ENCODE measurements at regions not wholly inside any gene's neighbourhood (a gene's known extent, or its start where the extent isn't known, plus 50 kb on each side); places are given as distances from the start of the nearest gene placed in this dataset.

- H3K9me3 ChIP-seq (ENCODE audit: insufficient read depth, low read depth, low read length): no peaks in the 10 kb centered on the region
- no peak overlapping the region for H3K9ac ChIP-seq (ENCODE audit: low read length)
- no peak overlapping the region for H3K4me2 ChIP-seq (ENCODE audit: low read length)
- H3K4me1 ChIP-seq (ENCODE audit: insufficient read depth, low read length): no peaks in the 10 kb centered on the region
- H2AFZ ChIP-seq (ENCODE audit: low read depth, low read length): no peak overlapping the region
- no peak for TF ChIP-seq CTCF (IDR thresholded peaks at IDR 0.05; ENCODE audit: insufficient read depth, low read depth, low read length)
- no peak for TF ChIP-seq EZH2 (IDR thresholded peaks at IDR 0.05; ENCODE audit: insufficient read depth, low read length)
- H3K27me3 ChIP-seq (ENCODE audit: insufficient read depth, low read length): no peaks in the 10 kb centered on the region
- no peaks in the 10 kb centered on the region for H4K20me1 ChIP-seq (ENCODE audit: insufficient read depth, low read length)
- Mint-ChIP-seq H3K9me3 (ENCODE audit: unreplicated experiment) (no peaks in the 10 kb centered on the region), H3K36me3 (ENCODE audit: low read depth, unreplicated experiment) (no peaks in the 10 kb centered on the region), H3K27ac (ENCODE audit: unreplicated experiment) (no peak overlapping the region), H3K4me1 (ENCODE audit: low read depth, unreplicated experiment) (no peaks in the 10 kb centered on the region), H3K4me3 (ENCODE audit: unreplicated experiment) (no peak overlapping the region), H3K27me3 (ENCODE audit: low read depth, unreplicated experiment) (peaks cover 2% of the 10 kb centered on the region)
- H3K27ac ChIP-seq (ENCODE audit: low read depth, low read length): no peak overlapping the region
- FAIRE-seq (no peak), DNase-seq (ENCODE audit: low read depth) (no peak)
- H3K4me3 ChIP-seq (ENCODE audit: insufficient read depth, low read depth, low read length): no peak overlapping the region
- no peaks in the 10 kb centered on the region for H3K79me2 ChIP-seq (ENCODE audit: insufficient read depth, low read length)
- no peaks in the 10 kb centered on the region for H3K36me3 ChIP-seq (ENCODE audit: insufficient read depth, low read length)
These were observed 606.3 kb downstream of the NUF2 start for GRCh38 chr1:163928069-163928468.

- Mint-ChIP-seq H3K4me3 (ENCODE audit: unreplicated experiment) (no peak overlapping the region), H3K36me3 (ENCODE audit: low read depth, unreplicated experiment) (no peaks in the 10 kb centered on the region)
These were observed 606.9 kb downstream of the NUF2 start for GRCh38 chr1:163928651-163929050.

More at GRCh38 chr1:163928651-163929050, 606.9 kb downstream of the NUF2 start:
- Mint-ChIP-seq H3K27ac (ENCODE audit: unreplicated experiment) (no peak overlapping the region), H3K27me3 (ENCODE audit: low read depth, unreplicated experiment) (peaks cover 2% of the 10 kb centered on the region), H3K9me3 (ENCODE audit: unreplicated experiment) (no peaks in the 10 kb centered on the region), H3K4me1 (ENCODE audit: low read depth, unreplicated experiment) (no peaks in the 10 kb centered on the region)
- Histone ChIP-seq H3K27ac (ENCODE audit: low read depth, low read length) (no peak overlapping the region), H3K79me2 (ENCODE audit: insufficient read depth, low read length) (no peaks in the 10 kb centered on the region), H3K4me2 (ENCODE audit: low read length) (no peak overlapping the region), H3K36me3 (ENCODE audit: insufficient read depth, low read length) (no peaks in the 10 kb centered on the region), H3K9me3 (ENCODE audit: insufficient read depth, low read depth, low read length) (no peaks in the 10 kb centered on the region), H4K20me1 (ENCODE audit: insufficient read depth, low read length) (no peaks in the 10 kb centered on the region), H2AFZ (ENCODE audit: low read depth, low read length) (no peak overlapping the region), H3K9ac (ENCODE audit: low read length) (no peak overlapping the region), H3K4me1 (ENCODE audit: insufficient read depth, low read length) (no peaks in the 10 kb centered on the region), H3K27me3 (ENCODE audit: insufficient read depth, low read length) (no peaks in the 10 kb centered on the region), H3K4me3 (ENCODE audit: insufficient read depth, low read depth, low read length) (no peak overlapping the region)
- TF ChIP-seq CTCF (IDR thresholded peaks at IDR 0.05; ENCODE audit: insufficient read depth, low read depth, low read length): no peak
- TF ChIP-seq EZH2 (IDR thresholded peaks at IDR 0.05; ENCODE audit: insufficient read depth, low read length): no peak
- no peak for FAIRE-seq
- DNase-seq (ENCODE audit: low read depth): no peak

Measured in astrocyte (in vitro differentiated cells and primary cell).